Activated CD4-positive, alpha-beta T cell treated with anti-CD3 and anti-CD28 coated beads, Interleukin-2, amount 50 U/mL, for 1 hour (primary cell): ENCODE measurements at regions not wholly inside any gene's neighbourhood (a gene's known extent, or its start where the extent isn't known, plus 50 kb on each side); places are given as distances from the start of the nearest gene placed in this dataset.
"Not testable (repeated sequence)": the region's sequence is repeated elsewhere in the genome, so short reads cannot be mapped to it uniquely, and the experiment has no call there.

Source experiments
- DNase-seq: peaks from one replicate; pipeline ENCODE4 v3.0.0-alpha.2; 2020

DNA sequence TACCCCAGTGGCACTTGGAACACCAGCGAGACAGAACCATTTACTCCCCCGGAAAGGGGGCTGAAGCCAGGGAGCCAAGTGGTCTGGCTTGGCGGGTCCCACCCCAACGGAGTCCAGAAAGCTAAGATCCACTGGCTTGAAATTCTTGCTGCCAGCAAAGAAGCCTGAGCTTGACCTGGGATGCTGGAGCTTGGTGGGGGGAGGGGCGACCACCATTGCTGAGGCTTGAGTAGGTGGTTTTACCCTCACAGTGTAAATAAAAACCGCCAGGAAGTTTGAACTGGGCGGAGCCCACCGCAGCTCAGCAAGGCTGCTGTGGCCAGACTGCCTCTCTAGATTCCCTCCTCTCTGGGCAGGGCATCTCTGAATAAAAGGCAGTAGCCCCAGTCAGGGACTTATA is 62.8 kb downstream of the RPS24 start:
- DNase-seq, result not testable (repeated sequence)

DNA sequence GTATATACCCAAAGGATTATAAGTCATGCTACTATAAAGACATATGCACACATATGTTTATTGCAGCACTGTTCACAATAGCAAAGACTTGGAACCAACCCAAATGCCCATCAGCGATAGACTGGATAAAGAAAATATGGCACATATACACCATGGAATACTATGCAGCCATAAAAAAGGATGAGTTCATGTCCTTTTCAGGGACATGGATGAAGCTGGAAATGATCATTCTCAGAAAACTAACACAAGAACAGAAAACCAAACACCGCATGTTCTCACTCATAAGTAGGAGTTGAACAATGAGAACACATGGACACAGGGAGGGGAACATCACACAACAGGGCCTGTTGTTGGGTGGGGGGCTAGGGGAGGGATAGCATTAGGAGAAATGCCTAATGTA is 68.9 kb downstream of the RPS24 start:
- DNase-seq, result not testable (repeated sequence)

DNA sequence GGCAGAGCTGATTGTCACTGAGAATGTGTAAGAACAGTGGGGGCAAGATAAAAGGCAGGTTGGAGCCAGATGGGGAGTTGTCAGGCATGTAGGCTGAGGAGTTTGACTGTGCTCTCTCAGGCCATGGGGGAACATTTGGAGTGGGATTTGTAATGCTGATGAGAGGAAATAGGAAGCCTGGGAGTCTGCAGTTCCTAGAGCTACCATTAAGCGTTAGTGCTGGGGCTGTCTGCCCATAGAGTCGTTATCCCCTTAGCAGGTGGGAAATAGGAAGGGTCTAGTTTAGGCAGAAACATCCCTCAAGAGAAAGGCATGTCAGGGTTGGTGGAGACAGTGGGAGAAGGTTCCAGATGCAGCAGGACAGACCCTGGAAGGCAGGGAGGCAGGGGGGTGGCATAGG is 75.5 kb downstream of the RPS24 start:
- DNase-seq, result no peak

DNA sequence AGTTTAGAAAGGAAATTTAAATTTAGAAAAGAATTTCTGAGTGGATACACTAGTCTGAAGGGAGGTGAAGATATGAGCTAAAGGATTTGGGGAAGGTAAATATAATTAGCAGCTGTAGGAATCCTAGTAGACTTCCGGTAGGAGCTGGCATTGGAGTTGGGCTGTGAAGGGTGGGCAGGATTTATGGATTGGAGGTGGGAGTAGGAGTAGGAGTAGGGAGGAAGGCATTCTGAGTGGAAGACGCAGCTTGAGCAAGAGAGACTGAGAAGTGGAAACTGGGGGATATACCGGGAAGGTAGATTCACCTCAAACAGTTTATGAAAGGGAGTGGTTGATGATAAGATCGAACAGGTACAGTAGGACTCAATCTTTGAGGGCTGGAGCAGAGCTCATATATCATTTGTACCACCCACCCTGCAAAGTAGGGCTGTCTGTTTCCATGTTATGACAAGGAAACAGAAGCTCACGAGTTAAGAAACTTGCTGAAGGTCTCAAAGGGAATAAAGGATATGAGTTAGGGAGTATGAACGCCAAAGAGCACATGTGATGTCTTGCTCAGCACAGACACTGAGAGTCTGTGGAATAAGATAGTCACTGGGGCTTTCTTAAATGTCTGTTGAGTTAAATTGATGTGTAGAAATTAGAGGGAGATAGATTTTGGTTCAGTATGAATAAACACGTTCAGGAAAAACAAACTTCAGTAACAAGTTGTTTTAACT is 81.6 kb downstream of the RPS24 start:
- no peak for DNase-seq

DNA sequence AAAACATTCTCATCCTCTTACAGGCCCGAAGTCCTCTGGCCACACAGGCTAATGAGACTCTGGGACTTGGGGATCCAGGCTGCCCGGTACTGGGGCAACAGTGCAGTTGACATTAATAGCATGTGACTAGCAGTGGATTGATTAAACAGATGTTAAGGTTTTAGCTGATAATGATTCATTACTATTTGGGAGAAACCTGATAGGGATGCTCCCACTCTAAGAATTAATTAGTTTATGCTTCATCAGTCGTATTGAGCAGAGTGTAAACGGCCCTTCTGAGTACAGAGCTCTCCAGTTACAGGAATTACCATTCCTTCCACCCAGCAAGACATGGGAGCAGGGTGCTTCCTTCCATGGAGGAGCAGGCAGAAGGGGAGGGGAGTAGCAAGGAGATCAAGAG is 82.7 kb downstream of the RPS24 start:
- DNase-seq, result no peak

DNA sequence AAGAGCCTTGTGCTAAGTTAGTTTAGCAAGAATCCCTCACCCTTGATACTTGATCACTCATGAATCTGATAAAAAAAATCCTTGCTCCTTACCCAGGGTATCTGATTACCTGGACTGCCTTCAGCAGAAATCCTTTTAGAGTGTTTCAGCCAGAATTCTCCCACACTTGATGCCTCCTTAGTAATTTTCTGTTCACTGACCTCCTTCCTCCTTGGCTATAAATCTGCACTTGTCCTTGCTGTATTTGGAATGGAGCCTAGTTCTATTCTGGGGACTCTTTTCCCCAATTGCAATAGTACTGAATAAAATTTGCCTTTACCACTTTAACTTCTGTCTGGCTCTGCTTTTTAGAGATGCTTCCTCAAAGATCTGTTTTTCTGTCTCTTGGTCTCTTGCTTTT is 84.9 kb downstream of the RPS24 start:
- DNase-seq, result no peak

DNA sequence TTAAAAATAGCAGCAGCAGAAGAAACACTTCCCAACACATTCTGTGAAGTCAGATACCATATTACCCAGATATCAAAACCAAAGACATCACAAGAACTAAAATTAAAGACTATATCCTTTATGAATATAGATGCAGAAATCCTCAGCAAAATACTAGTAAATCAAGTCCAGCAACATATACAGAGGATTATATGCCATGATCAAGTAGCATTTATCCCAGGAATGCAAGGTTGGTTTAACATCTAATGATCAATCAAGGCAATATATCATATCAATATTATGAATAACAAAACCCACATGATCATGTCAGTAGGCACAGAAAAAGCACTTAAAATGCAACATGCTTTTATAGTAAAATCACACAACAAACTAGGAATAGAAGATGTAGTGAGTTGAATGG is 88.1 kb downstream of the RPS24 start:
- no peak for DNase-seq

DNA sequence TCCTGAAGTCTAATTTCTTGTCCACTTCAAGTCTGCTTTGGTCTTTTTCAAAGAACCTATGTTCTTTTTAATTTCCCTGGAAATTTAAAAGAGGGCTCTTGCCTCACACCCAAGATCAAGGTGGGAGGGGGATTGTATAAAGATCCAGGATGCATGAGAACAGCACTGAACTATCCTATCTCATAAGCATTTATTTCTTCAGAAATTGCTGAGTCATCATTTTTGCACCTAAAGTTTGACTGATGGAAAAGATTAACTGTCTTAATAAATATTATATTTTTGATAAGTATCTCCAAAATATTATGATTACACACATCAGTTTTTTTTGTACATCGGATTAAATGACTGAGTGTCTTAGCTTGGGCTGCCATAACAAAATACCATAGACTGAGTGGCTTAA is 90.5 kb downstream of the RPS24 start:
- DNase-seq, result no peak

DNA sequence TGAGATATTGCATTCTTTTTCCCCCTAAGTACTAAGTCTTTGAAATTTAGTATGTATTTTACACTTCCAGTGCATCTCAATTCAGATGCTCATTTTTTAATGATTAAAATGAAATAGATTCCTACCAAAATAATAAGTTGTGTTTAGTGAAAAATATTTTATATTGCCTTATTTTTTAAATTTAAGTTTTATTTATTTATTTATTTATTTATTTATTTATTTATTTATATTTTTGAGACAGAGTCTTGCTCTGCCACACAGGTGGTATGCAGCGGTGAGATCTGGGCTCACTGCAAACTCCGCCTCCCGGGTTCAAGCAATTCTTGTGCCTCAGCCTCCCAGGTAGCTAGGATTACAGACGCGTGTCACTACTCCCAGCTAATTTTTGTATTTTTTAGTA is 95.5 kb downstream of the RPS24 start:
- DNase-seq, result no peak

DNA sequence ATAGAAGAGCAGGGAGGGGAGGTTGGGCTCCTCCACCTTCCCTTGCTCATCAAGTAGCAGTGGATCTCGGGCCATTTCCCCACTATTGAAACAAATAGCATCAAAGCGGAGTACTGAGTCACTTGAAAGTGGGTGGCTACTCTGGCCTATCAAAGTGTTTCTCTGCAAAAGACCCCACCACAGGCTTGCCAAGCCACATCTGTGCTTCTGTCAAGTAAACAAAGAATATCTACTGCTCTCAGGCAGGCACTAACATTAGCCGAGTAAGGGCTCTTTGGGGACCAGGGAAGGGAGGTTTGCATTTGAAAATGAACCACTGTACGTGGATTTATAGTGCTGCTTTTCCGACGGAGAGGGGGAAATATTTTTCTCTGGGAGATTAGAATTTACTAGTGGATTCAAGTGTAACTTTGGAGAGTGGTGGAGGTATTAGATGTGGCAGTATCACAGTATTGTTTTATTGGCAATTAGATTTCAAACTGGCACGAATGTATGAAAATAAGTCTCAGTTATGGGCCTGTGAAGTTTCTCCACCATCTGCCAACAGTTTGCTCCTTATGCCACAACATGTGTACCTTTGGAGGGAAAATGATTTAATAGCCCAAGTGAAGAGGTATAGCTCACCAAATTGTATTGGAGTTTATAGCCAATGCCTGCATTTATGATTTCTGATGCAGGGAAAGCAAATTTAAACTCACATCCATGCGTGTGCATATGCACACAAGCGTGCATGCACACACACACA is 97.5 kb downstream of the RPS24 start:
- no peak for DNase-seq

DNA sequence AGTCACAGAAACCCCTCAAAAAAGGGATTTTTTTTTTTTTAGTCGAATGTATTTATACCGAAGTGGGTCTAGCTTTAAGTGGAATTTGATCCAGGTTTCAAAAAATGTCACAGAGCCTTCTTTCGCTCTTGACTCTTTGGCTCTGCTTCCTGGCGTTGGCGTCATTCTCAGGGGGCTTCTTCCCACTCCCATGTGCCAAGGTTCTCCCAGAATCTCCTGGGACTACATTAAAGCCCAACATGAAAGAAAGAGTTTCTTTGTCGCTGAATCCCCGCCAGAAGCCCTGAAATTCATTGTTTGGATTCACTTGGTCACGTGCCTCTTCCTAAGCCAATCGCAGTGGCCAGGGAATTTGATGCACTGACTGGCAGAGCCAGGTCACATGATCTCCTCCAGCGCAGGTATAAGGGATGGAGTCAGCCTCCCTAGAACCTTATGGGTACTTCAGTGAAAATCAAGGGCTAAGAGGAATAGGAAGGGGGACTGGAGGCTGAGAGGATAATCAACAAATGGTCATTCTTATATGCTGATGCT is 101.2 kb downstream of the RPS24 start:
- no peak for DNase-seq

DNA sequence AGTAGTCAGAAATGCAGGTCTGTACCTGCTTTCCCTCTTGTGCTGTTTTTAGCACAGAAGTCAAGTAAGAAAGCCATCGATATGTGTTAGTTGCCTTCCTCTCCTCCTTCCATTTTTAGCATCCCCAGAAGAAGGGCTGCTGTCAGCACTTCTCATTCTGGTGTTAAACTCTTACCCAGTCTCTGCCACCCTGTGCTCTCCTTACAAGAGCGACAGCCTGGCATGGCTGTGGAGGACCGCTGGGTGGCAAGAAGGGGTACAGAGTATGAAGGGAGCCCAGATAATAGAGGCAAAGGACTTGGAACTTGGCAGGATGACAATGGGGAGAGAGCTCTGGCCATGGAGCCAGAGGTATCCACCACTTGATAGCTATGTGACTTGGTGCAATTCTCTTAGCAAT is 103.5 kb downstream of the RPS24 start:
- no peak for DNase-seq

DNA sequence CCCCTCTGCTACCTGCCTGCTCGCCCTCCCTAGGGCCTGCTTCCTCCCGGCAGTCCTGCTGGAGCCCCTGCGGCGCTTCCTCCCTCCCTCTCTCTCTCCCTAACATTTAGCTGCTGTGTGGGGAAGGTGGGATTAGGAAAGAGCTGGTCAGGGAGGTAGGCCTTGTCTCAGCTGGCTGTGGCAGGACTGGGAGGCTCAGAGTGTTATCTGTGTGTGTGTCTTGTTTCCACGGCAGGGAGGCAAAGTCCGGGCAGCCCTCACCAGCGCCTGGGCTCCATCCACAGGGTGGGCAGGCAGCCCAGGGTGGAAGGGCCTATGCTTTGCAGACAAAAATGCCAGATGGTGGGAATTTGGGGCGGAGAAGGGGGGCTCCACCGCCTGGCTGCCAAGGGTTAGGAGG is 105.7 kb downstream of the RPS24 start:
- DNase-seq, result no peak

DNA sequence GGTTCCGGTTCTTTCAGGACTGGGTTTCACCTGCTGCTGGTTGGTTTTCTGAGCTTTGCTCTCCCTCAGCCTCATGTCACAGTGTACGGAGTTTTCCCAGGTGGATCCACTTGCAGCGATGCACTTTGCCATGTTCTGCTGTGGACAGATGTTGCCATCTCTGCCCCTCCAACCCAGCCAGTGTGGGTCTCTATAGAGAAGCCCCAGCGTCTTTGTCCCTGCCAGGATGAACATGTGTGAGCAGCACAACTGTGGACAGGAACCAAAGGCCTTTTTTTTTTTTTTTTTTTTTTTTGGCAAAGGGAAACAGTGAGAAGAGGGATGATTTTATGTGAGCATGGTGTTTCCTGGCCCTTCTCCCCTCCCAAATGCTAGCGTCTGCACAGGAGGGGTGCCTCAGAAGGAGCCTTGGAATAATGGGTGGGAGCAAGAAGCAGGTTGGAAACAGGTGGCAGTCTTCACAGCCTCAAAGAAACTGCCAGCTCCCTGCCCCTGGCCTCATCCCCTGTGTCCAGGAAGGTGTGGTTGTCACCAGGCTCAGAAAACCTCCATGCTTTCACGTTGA is 106.5 kb downstream of the RPS24 start:
- no peak for DNase-seq

DNA sequence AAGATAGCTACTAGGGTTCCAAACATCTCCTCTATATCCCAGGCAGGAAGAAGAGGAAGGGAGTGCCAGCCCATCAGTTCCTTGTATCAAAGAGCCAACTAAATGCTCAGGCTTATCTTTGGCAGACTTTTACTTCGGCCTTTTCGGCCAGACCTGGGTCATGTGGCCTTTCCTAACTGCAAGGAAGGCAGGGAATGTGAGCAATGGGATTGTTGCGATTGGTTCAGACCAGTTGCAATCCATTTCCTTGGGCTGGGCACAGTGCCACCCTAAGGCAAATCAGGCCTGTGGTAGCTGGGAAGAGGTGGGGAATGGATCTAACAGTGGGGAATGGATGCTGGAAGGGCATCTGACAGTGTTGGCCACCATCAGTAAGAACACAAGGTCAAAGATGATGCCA is 109.9 kb downstream of the RPS24 start:
- no peak for DNase-seq

DNA sequence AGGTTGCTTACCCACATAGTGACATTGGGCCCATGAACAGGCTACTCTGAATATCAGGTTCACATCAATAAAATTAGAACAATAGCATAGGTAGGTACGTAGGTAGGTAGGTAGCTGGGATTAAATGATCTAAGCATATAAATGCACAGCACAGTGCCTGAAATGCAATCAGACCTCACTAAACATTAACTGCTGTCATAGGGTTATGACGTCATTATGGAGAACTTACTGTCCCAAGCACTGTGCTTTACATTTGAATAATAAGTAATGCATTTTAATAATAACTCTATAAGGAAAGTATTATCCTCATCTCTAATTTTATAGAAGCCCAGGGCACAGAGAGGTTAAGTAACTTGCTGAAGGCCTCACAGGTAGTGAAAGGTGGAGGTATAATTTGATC is 112.5 kb downstream of the RPS24 start:
- DNase-seq, result no peak

DNA sequence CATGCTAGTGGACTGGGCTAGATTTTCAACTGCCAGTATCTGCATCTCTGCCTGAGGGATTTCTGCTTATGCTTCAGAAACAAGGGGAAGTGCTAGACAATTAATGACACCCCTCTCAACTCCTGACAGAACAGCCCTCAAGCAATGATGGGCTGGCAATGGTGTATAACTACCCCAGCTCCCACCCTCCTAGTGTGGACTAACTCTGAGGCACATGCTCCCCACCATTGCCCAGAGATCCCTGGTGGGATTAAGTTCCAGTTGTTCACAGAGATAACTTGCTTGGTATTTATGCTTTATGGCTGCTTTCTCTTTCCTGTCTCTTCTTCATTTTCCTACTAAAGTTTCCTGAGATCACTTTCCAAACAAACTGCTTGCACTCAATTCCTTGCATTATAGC is 113.5 kb downstream of the RPS24 start:
- DNase-seq, result no peak

DNA sequence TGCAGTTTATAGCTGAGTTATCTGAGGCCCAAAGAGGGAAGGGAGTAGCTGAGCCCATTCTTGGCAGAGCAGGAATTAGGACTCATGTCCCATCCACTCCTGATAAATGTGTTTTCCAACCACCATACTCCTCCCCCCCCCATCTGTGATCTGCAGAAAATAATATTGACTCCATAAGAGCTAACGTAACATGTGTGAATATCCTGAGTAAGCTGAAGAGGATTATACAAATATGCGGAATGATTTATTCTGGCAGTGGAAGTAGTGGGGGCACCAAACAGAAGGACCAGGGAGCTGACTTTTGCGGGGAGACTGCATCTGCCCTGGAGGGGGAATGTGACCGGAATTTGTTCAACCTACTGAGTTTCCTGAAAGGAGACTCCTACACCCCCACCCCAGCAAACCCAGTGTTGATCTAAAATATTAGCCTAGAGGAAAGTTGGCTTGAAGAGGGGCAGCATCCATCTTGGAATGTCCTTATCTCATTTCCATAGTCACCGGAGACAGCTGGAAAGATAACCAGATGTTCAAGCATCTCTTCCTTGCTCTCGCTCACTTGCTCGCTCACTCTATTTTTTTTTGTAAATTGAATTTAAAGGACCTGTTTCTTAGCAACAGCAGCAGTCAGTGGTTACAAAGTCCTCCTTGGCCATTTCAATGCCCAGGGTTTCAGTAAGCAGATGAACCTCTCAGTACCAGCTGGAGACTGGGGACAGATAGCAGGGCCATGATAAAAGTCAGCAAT is 114.7 kb downstream of the RPS24 start:
- no peak for DNase-seq

DNA sequence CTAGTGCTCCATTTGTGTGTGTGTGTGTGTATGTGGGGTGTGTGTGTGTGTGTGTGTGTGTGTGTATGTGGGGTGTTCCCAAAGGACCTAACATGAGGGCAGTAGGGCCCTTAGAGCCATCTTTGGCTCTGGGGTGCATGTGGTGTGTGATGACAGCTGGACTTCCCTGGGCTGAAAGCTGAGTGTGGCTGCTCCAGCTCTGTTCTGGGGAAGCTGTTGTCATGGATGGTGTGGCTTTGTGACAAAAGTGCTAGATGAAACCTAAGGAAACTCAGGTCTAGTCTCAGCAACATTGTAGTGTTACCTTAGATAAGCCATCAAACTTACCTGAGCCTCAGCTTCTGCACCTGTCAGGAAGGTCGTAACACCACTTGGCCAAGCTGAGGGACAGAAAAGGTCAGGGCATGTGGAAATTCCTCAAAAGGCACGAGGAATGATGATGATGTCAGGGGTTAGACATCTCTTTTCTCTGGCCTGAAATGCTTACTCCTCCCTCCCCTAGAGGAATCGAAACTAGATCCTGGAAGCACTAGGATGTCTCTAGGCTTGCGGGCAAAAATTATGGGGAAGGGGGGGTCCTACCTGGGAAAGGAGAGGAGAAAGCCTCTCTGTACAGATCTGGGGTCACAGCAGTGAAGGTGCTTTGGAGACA is 115.4 kb downstream of the RPS24 start:
- DNase-seq, result no peak

DNA sequence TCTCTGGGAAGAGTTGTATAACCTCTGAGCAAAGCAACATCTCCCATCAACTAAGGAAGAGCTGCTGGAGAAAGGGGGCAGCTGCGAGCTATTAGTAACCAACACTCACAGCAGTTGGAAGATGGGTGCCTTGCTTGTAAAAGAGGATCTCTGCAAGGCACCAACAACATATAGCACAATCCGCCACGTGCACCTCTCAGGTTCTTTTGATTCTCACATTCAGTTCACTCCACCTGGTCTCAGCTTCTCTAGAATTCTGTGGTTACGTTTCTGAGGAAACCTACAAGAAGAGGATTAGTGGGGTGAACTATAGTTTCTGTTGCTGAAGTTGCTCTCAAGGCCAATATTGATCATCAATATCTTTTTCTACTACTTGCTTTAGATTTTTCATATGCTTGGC is 117.1 kb downstream of the RPS24 start:
- DNase-seq, result no peak

DNA sequence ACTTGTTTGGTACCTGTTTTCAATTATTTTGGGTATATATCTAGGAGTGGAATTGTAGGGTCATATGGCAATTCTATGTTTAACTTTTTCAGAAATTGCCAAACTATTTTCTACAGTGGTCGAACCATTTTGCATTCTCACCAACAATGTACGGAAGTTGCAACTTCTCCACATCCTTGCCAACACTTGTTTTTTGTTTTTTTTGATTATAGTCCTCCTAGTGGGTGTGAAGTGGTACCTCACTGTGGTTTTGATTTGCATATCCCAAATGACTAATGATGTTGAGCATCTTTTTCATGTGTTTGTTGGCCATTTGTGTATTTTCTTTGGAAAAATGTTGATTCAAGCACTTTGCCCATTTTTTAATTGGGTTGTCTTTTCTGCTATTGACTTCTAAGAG is 122.1 kb downstream of the RPS24 start:
- DNase-seq, result no peak

DNA sequence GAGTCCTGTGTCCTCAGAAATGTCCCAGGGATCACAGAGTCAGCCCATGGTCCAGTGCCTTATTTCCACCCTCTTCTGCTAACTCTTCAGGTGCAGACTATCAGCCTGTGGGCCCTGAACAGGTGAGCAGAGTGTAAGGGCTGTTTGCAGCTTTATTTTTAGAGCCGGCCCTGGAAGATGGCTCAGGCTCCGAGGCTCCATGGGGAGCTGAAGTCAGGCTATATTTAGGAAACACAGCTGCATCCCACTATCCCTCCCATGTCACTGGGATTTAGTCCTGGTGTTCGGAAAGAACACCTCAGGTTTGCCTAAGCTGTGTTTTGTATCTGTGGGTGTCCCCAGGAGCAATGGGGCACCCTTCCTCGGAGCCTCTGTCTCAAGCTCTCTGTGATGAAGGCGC is 126.9 kb downstream of the RPS24 start:
- DNase-seq, result no peak

DNA sequence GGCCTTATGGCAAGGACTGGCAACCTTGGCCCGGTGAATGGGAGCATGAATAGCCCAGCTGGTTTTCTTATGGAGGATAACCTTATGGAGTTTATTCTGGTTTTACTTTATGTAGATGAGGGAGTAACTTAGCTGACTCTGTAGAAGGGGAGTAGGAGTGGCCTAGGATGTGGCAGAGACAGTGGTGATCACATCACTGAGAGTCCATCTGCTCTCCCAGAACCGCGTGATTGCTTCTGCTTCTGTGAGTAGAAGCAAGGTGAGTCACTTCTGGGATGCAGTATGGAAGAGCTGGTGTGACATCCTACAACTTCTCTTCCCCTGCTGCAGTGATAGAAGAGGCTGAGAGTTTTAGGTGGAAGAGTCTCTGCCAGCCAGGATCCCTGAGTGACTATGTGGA is 129.2 kb downstream of the RPS24 start:
- no peak for DNase-seq
